GM08714 (cell line): ENCODE measurements at regions not wholly inside any gene's neighbourhood (a gene's known extent, or its start where the extent isn't known, plus 50 kb on each side); places are given as distances from the start of the nearest gene placed in this dataset.
A peak's percentile ranks its signal among the peaks of the same experiment; 100 is the strongest.

Experiments
- H3K4me3 ChIP-seq: fragments of 200-500 bp; sonication (Bioruptor generic); 2 replicates; pipeline ENCODE4 v1.5.1; 2014; ENCODE audit warnings: mild to moderate bottlenecking, low read length, inconsistent platforms
- ZNF274 ChIP-seq: IDR thresholded peaks from 2 replicates; pipeline ENCODE4 v1.6.1; 2012; ENCODE audit warnings: mild to moderate bottlenecking, low read depth, low read length

- no peak for TF ChIP-seq ZNF274
- H3K4me3 ChIP-seq, result no peak overlapping the region; the same call in 1 of the 2 replicates
Measured at GRCh38 chr6:26295691-26296555, 69.1 kb upstream of the BTN3A2 start.

GRCh38 chr6:26296556-26296856, 68.5 kb upstream of the BTN3A2 start:
- no peak for TF ChIP-seq ZNF274
- H3K4me3 ChIP-seq, result no peak overlapping the region

- no peak overlapping the region for H3K4me3 ChIP-seq
- no peak for TF ChIP-seq ZNF274
Measured at GRCh38 chr6:26296857-26297648, 67.9 kb upstream of the BTN3A2 start.

GRCh38 chr6:26299286-26300042, 65.5 kb upstream of the BTN3A2 start:
- TF ChIP-seq ZNF274, result no peak
- H3K4me3 ChIP-seq, result no peak overlapping the region

GRCh38 chr6:26300043-26300331, 65.0 kb upstream of the BTN3A2 start:
- no peak overlapping the region for H3K4me3 ChIP-seq

GRCh38 chr6:26300359-26300758, 64.6 kb upstream of the BTN3A2 start:
- no peak for TF ChIP-seq ZNF274
- H3K4me3 ChIP-seq, result no peak overlapping the region

More at GRCh38 chr6:26300043-26300331, 65.0 kb upstream of the BTN3A2 start:
- no peak for TF ChIP-seq ZNF274

- no peak for TF ChIP-seq ZNF274
- H3K4me3 ChIP-seq, result no peak overlapping the region
Measured at GRCh38 chr6:26300828-26301227, 64.2 kb upstream of the BTN3A2 start.

- H3K4me3 ChIP-seq, result no peak overlapping the region
- no peak for TF ChIP-seq ZNF274
Measured at GRCh38 chr6:26301638-26302037, 63.4 kb upstream of the BTN3A2 start.

GRCh38 chr6:26302941-26303559, 61.9 kb upstream of the BTN3A2 start:
- TF ChIP-seq ZNF274, result no peak
- no peak overlapping the region for H3K4me3 ChIP-seq

GRCh38 chr6:26304213-26304796, 60.7 kb upstream of the BTN3A2 start:
- no peak for TF ChIP-seq ZNF274
- H3K4me3 ChIP-seq, result peak overlapping the region; percentile 91

- H3K4me3 ChIP-seq, result peak overlapping the region; percentile 91
- TF ChIP-seq ZNF274, result no peak
Measured at GRCh38 chr6:26304797-26305640, 60.0 kb upstream of the BTN3A2 start.

GRCh38 chr6:26305641-26305969, 59.4 kb upstream of the BTN3A2 start:
- no peak overlapping the region for H3K4me3 ChIP-seq
- no peak for TF ChIP-seq ZNF274

- no peak overlapping the region for H3K4me3 ChIP-seq
- TF ChIP-seq ZNF274, result no peak
Measured at GRCh38 chr6:26306232-26306631, 58.8 kb upstream of the BTN3A2 start.

- no peak overlapping the region for H3K4me3 ChIP-seq
- no peak for TF ChIP-seq ZNF274
Measured at GRCh38 chr6:26307850-26308249, 57.1 kb upstream of the BTN3A2 start.
